ENCODE measurements at regions not wholly inside any gene's neighbourhood (a gene's known extent, or its start where the extent isn't known, plus 50 kb on each side); places are given as distances from the start of the nearest gene placed in this dataset.

DNA sequence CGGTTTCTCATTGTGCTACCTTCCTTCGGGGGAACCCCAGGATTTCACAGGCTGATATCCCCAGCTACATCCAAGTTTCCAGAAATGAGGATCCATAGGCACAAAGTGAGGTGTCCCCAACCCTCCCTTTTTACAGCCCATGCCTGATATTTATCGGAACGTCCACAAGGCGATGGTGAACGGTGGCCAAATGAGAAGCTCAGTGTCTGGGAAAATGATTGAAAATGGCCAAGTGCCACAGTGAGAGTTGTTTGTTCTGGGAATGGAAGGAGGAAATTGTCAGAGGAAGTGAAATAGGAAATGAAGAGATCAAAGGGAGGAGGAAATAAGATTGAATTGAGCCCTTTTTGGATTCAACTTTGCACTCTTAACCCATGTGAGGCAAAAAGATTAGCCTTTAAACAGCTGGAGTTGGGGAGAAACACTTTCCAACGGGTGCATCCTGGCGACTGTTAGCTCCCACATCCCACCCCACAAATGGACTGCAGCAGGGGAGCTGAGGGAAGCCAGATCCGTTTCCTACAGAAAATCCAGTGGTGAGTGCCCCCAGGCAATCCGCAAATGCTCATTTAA lies 294.4 kb upstream of the IRX5 start:
- no peak overlapping the region for H3K4me3 ChIP-seq (ENCODE audit: low read depth, low read length)
- ChIA-PET POLR2A (no interaction called here), CTCF (interaction anchor here (0.7 kb wide), 1 partner anchor 293 kb away, joined by 3 read pairs; no protein-coding TSS in a partner anchor)
- H3K9me3 ChIP-seq (ENCODE audit: control insufficient read depth, insufficient read depth, low read depth, low read length), result no peaks in the 10 kb centered on the region
- no peak overlapping the region for H3K27ac ChIP-seq (ENCODE audit: extremely low read depth, low read depth, low read length)
- H3K4me1 ChIP-seq (ENCODE audit: control insufficient read depth, insufficient read depth, low read length), result 0 out of 2 replicates have a peak, but pooled peaks cover 4% of the 10 kb centered on the region
- no peak for TF ChIP-seq KLF9 (tag by site-specific recombination; IDR thresholded peaks at IDR 0.05; ENCODE audit: low read depth)
- TF ChIP-seq, protein P1, sequence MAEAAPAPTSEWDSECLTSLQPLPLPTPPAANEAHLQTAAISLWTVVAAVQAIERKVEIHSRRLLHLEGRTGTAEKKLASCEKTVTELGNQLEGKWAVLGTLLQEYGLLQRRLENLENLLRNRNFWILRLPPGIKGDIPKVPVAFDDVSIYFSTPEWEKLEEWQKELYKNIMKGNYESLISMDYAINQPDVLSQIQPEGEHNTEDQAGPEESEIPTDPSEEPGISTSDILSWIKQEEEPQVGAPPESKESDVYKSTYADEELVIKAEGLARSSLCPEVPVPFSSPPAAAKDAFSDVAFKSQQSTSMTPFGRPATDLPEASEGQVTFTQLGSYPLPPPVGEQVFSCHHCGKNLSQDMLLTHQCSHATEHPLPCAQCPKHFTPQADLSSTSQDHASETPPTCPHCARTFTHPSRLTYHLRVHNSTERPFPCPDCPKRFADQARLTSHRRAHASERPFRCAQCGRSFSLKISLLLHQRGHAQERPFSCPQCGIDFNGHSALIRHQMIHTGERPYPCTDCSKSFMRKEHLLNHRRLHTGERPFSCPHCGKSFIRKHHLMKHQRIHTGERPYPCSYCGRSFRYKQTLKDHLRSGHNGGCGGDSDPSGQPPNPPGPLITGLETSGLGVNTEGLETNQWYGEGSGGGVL (tag by site-specific recombination; IDR thresholded peaks at IDR 0.05), result no peak
- TF ChIP-seq, protein P2, sequence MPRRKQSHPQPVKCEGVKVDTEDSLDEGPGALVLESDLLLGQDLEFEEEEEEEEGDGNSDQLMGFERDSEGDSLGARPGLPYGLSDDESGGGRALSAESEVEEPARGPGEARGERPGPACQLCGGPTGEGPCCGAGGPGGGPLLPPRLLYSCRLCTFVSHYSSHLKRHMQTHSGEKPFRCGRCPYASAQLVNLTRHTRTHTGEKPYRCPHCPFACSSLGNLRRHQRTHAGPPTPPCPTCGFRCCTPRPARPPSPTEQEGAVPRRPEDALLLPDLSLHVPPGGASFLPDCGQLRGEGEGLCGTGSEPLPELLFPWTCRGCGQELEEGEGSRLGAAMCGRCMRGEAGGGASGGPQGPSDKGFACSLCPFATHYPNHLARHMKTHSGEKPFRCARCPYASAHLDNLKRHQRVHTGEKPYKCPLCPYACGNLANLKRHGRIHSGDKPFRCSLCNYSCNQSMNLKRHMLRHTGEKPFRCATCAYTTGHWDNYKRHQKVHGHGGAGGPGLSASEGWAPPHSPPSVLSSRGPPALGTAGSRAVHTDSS (tag by site-specific recombination; IDR thresholded peaks at IDR 0.05), result no peak
- TF ChIP-seq ZNF16 (tag by site-specific recombination; IDR thresholded peaks at IDR 0.05; ENCODE audit: low read depth), result no peak
- TF ChIP-seq ZNF555 (tag by site-specific recombination; conservative IDR thresholded peaks at IDR 0.05), result no peak
- no peak for TF ChIP-seq WT1 (tag by site-specific recombination; IDR thresholded peaks at IDR 0.05)
- no peak for TF ChIP-seq ZEB2 (tag by site-specific recombination; IDR thresholded peaks at IDR 0.05)
- TF ChIP-seq ZNF548 (tag by site-specific recombination; IDR thresholded peaks at IDR 0.05), result no peak
- TF ChIP-seq ZFHX2 (tag by site-specific recombination; conservative IDR thresholded peaks at IDR 0.05), result no peak
- TF ChIP-seq YY1 (tag by site-specific recombination; IDR thresholded peaks at IDR 0.05), result no peak
- TF ChIP-seq, protein P3, sequence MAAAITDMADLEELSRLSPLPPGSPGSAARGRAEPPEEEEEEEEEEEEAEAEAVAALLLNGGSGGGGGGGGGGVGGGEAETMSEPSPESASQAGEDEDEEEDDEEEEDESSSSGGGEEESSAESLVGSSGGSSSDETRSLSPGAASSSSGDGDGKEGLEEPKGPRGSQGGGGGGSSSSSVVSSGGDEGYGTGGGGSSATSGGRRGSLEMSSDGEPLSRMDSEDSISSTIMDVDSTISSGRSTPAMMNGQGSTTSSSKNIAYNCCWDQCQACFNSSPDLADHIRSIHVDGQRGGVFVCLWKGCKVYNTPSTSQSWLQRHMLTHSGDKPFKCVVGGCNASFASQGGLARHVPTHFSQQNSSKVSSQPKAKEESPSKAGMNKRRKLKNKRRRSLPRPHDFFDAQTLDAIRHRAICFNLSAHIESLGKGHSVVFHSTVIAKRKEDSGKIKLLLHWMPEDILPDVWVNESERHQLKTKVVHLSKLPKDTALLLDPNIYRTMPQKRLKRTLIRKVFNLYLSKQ (tag by site-specific recombination; IDR thresholded peaks at IDR 0.05; ENCODE audit: borderline replicate concordance), result no peak
- no peak for TF ChIP-seq ZNF433 (tag by site-specific recombination; IDR thresholded peaks at IDR 0.05; ENCODE audit: low read depth)
- no peak for TF ChIP-seq ZNF211 (tag by site-specific recombination; IDR thresholded peaks at IDR 0.05; ENCODE audit: low read depth)
- TF ChIP-seq ZNF48 (tag by site-specific recombination; IDR thresholded peaks at IDR 0.05), result no peak
- TF ChIP-seq GFI1B (tag by site-specific recombination; IDR thresholded peaks at IDR 0.05), result no peak
- TF ChIP-seq GLI4 (tag by site-specific recombination; IDR thresholded peaks at IDR 0.05), result no peak
- TF ChIP-seq ZNF596 (tag by site-specific recombination; IDR thresholded peaks at IDR 0.05), result no peak
- no peak for TF ChIP-seq RBAK (tag by site-specific recombination; IDR thresholded peaks at IDR 0.05)
- H3K36me3 ChIP-seq (ENCODE audit: control insufficient read depth in 2 of 2, insufficient read depth in 1 of 2, low read length in 2 of 2), result no peaks in the 10 kb centered on the region

DNA sequence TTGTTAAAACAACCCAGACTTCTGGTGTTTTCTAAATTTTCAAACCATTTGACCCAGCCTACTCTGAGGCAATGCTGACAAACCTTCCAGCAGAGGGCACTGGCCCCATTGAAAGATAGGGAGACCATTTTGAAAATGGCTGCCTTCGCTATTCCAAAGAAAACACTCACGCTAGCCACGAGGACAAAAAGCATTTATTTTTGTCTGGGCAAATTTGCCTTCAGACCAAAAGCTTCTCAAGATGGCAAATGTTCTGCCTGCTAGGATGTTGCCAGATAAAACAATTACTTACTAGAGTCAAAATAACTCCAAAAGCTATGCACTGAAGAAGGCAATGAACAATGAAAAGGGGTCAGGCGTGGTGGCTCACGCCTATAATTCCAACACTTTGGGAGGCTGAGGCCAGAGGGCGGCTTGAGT lies 296.7 kb upstream of the IRX5 start:
- Histone ChIP-seq H3K4me3 (ENCODE audit: low read depth, low read length) (no peak overlapping the region), H3K9me3 (ENCODE audit: control insufficient read depth, insufficient read depth, low read depth, low read length) (no peaks in the 10 kb centered on the region), H3K36me3 (ENCODE audit: control insufficient read depth in 2 of 2, insufficient read depth in 1 of 2, low read length in 2 of 2) (no peaks in the 10 kb centered on the region), H3K27ac (ENCODE audit: extremely low read depth, low read depth, low read length) (no peak overlapping the region), H3K4me1 (ENCODE audit: control insufficient read depth, insufficient read depth, low read length) (0 out of 2 replicates have a peak, but pooled peaks cover 4% of the 10 kb centered on the region)
- POLR2A ChIA-PET, result no interaction called here
- CTCF ChIA-PET, result interaction anchor here (0.6 to 1.5 kb wide), 10 partner anchors 9 to 1263 kb away, joined by 3 to 4 read pairs (median 3); no protein-coding TSS in a partner anchor
- TF ChIP-seq ZNF654 (tag by site-specific recombination; IDR thresholded peaks at IDR 0.05; ENCODE audit: low read depth), result peak; percentile 32
- TF ChIP-seq ZNF140 (tag by site-specific recombination; IDR thresholded peaks at IDR 0.05), result no peak
